ENCODE measurements at regions not wholly inside any gene's neighbourhood (a gene's known extent, or its start where the extent isn't known, plus 50 kb on each side); places are given as distances from the start of the nearest gene placed in this dataset.

GRCh38 chr3:16121391-16121790, 53.1 kb upstream of the GALNT15 start:
- Histone ChIP-seq H3K4me2 (ENCODE audit: control insufficient read depth, insufficient read depth) (no peak overlapping the region), H3K27ac (ENCODE audit: control insufficient read depth, insufficient read depth) (no peak overlapping the region), H3K9me3 (replicated peaks; ENCODE audit: control insufficient read depth, insufficient read depth, low read length) (no peaks in the 10 kb centered on the region), H3K4me1 (ENCODE audit: control insufficient read depth, insufficient read depth, low read length) (no peaks in the 10 kb centered on the region), H3K4me3 (no peak overlapping the region), H3K79me2 (ENCODE audit: control insufficient read depth, insufficient read depth, low read length) (no peaks in the 10 kb centered on the region), H4K20me1 (ENCODE audit: control insufficient read depth, insufficient read depth) (no peaks in the 10 kb centered on the region), H3K27me3 (replicated peaks in 1 of 2; ENCODE audit: control insufficient read depth in 2 of 2, insufficient read depth in 2 of 2, low read length in 1 of 2) (no peaks in the 10 kb centered on the region; a peak in 1 of 4 replicates), H3K36me3 (ENCODE audit: control insufficient read depth in 2 of 2, insufficient read depth in 2 of 2, low read length in 1 of 2) (no peaks in the 10 kb centered on the region), H3K9ac (ENCODE audit: control insufficient read depth, insufficient read depth, low read length) (no peak overlapping the region), H2AFZ (ENCODE audit: control insufficient read depth, low read depth, low read length) (no peak overlapping the region)
- SMC1A ChIA-PET (ENCODE audit: uncharacterized antibody, unreplicated experiment): no interaction called here
- no TSS peak for BruUV-seq (replicated peaks)
- intact Hi-C loops (cut with micrococcal nuclease; ENCODE audit: unreplicated experiment) (no loop called here), in situ Hi-C loops (cut with MboI) (no loop called here)
- FAIRE-seq (no peak), DNase-seq (ENCODE audit: low read depth, low spot score) (no peak), ATAC-seq (no peak)
- TF ChIP-seq RELA (IDR thresholded peaks at IDR 0.05; ENCODE audit: borderline replicate concordance, partially characterized antibody) (no peak), E2F4 (IDR thresholded peaks at IDR 0.05; ENCODE audit: low read depth, low read length) (no peak), ZSCAN29 (IDR thresholded peaks at IDR 0.05) (no peak), BMI1 (IDR thresholded peaks at IDR 0.05; ENCODE audit: borderline replicate concordance) (no peak), TBL1XR1 (IDR thresholded peaks at IDR 0.05; ENCODE audit: low read depth, low read length) (no peak), MXI1 (IDR thresholded peaks at IDR 0.05; ENCODE audit: low read depth, low read length) (no peak), HSF1 (IDR thresholded peaks at IDR 0.05; ENCODE audit: low read depth, low read length) (no peak), POLR2A (IDR thresholded peaks at IDR 0.05; ENCODE audit: low read depth, low read length) (no peak), SKIL (IDR thresholded peaks at IDR 0.05; ENCODE audit: low read depth, poor library complexity, severe bottlenecking) (no peak), EED (IDR thresholded peaks at IDR 0.05; ENCODE audit: low read depth) (no peak)
- CTCF ChIA-PET: no interaction called here
- WGBS (ENCODE audit: insufficient coverage, insufficient replicate concordance, low lambda C conversion rate, missing lambda C conversion rate): 0% methylated on average over 1 of the region's 1 CpG
- POLR2A ChIA-PET: no interaction called here
- RAD21 ChIA-PET (ENCODE audit: unreplicated experiment): no interaction called here

Data from GM12878 (cell line).